ENCODE measurements at regions not wholly inside any gene's neighbourhood (a gene's known extent, or its start where the extent isn't known, plus 50 kb on each side); places are given as distances from the start of the nearest gene placed in this dataset.
A peak's percentile ranks its signal among the peaks of the same experiment; 100 is the strongest.

DNA sequence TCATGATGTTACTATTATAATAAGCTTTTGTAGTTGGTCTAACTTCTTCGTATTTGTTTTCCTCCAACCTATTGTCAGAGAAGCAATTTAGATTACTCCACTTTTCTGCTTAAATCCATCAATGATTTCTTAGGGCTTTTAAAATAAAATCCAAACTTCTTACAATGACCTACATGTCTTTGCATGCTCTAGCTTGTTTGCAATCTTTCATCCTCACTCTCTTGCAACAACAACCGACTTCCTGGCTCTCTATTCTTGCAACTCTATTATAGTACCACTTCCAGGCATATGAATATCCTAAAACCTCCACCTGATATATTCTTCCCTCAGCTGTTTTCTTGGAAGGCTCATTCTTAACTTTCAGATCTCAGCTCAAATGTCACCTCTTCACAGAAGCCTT is 1288.7 kb downstream of the PLA2G4A start:
- H3K4me3 Mint-ChIP-seq (ENCODE audit: low read depth) = no peak overlapping the region
- no peaks in the 10 kb centered on the region for H3K36me3 Mint-ChIP-seq (ENCODE audit: insufficient read depth)
- no peaks in the 10 kb centered on the region for H3K9me3 Mint-ChIP-seq (ENCODE audit: low read depth)
- H3K27me3 Mint-ChIP-seq = no peaks in the 10 kb centered on the region
- no peak for TF ChIP-seq CTCF (IDR thresholded peaks at IDR 0.05; ENCODE audit: unreplicated experiment)
- no peak for DNase-seq (ENCODE audit: low spot score, unreplicated experiment)
- no peak overlapping the region for H3K27ac Mint-ChIP-seq
- H3K4me1 Mint-ChIP-seq (ENCODE audit: low read depth) = no peaks in the 10 kb centered on the region

DNA sequence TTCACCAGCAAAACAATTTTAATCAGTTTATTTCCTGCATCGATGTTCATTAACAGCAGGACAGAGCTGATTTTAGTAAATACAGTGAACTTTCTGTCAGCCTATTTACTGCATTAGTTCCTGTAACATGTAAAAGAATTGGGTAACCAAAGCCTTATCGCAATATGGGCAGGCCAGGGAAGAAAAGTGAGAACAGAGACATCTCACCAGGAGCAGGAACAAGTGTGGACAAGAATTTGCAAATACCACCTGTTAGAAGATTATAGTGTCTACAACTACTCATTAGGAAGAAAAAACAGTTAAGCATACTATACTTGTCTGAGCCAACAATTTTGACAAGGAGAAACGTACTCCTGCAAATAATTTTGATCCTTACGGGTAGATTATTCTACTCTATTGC is 1293.9 kb downstream of the PLA2G4A start:
- Mint-ChIP-seq H3K9me3 (ENCODE audit: low read depth) (no peaks in the 10 kb centered on the region), H3K27me3 (no peaks in the 10 kb centered on the region), H3K4me1 (ENCODE audit: low read depth) (no peaks in the 10 kb centered on the region), H3K36me3 (ENCODE audit: insufficient read depth) (no peaks in the 10 kb centered on the region), H3K4me3 (ENCODE audit: low read depth) (no peak overlapping the region), H3K27ac (no peak overlapping the region)
- TF ChIP-seq CTCF (IDR thresholded peaks at IDR 0.05; ENCODE audit: unreplicated experiment) = no peak
- DNase-seq (ENCODE audit: low spot score, unreplicated experiment) = no peak

GRCh38 chr1:188127507-188127906 is 1298.8 kb downstream of the PLA2G4A start:
- Mint-ChIP-seq H3K27me3 (no peaks in the 10 kb centered on the region), H3K4me3 (ENCODE audit: low read depth) (no peak overlapping the region), H3K4me1 (ENCODE audit: low read depth) (no peaks in the 10 kb centered on the region), H3K9me3 (ENCODE audit: low read depth) (no peaks in the 10 kb centered on the region), H3K27ac (peak overlapping the region; percentile 60), H3K36me3 (ENCODE audit: insufficient read depth) (no peaks in the 10 kb centered on the region)
- DNase-seq (ENCODE audit: low spot score, unreplicated experiment) = no peak
- no peak for TF ChIP-seq CTCF (IDR thresholded peaks at IDR 0.05; ENCODE audit: unreplicated experiment)

- DNase-seq (ENCODE audit: low spot score, unreplicated experiment) = no peak
- no peak overlapping the region for H3K27ac Mint-ChIP-seq
- H3K36me3 Mint-ChIP-seq (ENCODE audit: insufficient read depth) = no peaks in the 10 kb centered on the region
- H3K9me3 Mint-ChIP-seq (ENCODE audit: low read depth) = no peaks in the 10 kb centered on the region
- H3K4me1 Mint-ChIP-seq (ENCODE audit: low read depth) = no peaks in the 10 kb centered on the region
- no peak overlapping the region for H3K4me3 Mint-ChIP-seq (ENCODE audit: low read depth)
- no peak for TF ChIP-seq CTCF (IDR thresholded peaks at IDR 0.05; ENCODE audit: unreplicated experiment)
- H3K27me3 Mint-ChIP-seq = no peaks in the 10 kb centered on the region
Observed at GRCh38 chr1:188128761-188129160, 1300.0 kb downstream of the PLA2G4A start.

DNA sequence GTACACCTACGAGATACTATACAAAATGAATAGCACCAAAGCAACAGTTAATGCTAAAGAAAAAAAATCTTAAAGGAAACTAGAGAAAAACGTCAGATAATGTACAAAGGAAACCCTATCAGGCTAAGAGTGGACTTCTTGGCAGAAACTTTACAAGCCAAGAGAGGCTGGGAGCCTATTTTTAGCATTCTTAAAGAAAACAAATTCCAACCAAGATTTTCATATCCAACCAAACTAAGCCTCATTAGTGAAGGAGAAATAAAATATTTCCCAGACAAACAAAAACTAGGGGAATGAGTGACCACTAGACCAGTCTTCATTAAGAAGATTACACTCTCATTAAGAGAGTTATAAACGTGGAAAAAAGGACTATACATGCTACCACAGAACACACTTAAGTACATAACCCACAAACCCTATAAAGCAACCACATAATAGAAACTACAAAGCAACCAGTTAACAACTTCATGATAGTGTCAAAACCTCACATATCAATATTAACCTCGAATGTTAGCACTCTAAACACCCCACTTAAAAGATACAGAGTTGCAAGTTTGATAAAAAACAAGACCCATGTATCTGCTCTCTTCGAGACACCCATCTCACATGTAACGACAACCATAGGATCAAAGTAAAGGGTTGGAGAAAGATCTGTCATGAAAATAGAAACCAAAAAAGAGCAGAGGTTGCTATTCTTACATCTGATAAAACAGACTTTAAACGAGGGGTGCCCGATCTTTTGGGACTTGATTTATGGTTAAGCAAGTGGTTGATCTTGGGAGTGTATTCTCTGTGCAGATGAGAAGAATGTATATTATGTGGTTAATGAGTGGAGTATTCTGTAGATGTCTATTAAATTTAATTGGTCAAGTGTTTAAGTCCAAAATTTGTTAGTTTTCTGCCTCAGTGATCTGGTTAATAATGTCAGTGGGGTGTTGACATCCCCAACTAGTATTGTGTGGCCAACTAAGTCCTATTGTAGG is 1301.4 kb downstream of the PLA2G4A start:
- Mint-ChIP-seq H3K27ac (no peak overlapping the region), H3K27me3 (no peaks in the 10 kb centered on the region), H3K4me1 (ENCODE audit: low read depth) (no peaks in the 10 kb centered on the region), H3K36me3 (ENCODE audit: insufficient read depth) (no peaks in the 10 kb centered on the region), H3K9me3 (ENCODE audit: low read depth) (no peaks in the 10 kb centered on the region), H3K4me3 (ENCODE audit: low read depth) (no peak overlapping the region)
- no peak for TF ChIP-seq CTCF (IDR thresholded peaks at IDR 0.05; ENCODE audit: unreplicated experiment)
- DNase-seq (ENCODE audit: low spot score, unreplicated experiment) = no peak

All from progenitor cell of endocrine pancreas (in vitro differentiated cells).